ENCODE measurements at regions not wholly inside any gene's neighbourhood (a gene's known extent, or its start where the extent isn't known, plus 50 kb on each side); places are given as distances from the start of the nearest gene placed in this dataset.

DNA sequence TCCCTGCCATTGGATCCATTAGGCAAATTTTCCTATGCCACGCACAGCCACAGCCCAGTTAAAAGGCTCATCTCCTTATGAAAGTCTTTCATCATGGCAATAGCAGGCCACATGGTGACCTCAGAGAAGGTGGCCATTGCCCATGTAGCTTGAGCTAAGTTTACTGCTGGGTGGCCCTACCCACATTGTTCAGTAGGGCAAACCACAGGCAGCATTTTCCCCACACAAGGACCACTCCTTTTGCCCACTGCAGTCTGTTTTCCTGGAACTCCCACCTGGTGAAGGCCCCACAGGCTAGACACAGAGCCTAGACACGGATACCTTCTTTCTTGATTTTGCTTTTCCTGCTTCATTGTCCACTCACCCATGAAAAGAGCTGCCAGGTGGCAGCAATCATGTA, 101.5 kb upstream of the NPVF start:
- Histone ChIP-seq H2AFZ (ENCODE audit: low read depth, low read length, poor library complexity, severe bottlenecking) (no peak overlapping the region), H3K9me3 (ENCODE audit: control insufficient read depth in 1 of 2, insufficient read depth in 1 of 2, low read depth in 1 of 2, low read length in 2 of 2) (no peaks in the 10 kb centered on the region), H3K27me3 (ENCODE audit: insufficient read depth, low read length) (peaks cover 6% of the 10 kb centered on the region; the same call in 1 of the 2 replicates), H3K36me3 (ENCODE audit: control insufficient read depth in 1 of 2, insufficient read depth in 2 of 2, low read length in 2 of 2) (no peaks in the 10 kb centered on the region), H3K4me1 (ENCODE audit: control insufficient read depth in 1 of 2, insufficient read depth in 2 of 2, low read length in 2 of 2) (no peaks in the 10 kb centered on the region), H3K9me2 (ENCODE audit: insufficient read depth) (no peaks in the 10 kb centered on the region), H3K27ac (ENCODE audit: low read depth, low read length) (no peak overlapping the region), H3K9ac (ENCODE audit: low read length) (no peak overlapping the region), H4K20me1 (ENCODE audit: insufficient read depth) (no peaks in the 10 kb centered on the region), H3K79me2 (ENCODE audit: insufficient read depth, low read length) (no peaks in the 10 kb centered on the region), H3K4me2 (ENCODE audit: low read length) (no peak overlapping the region), H3K4me3 (replicated peaks in 1 of 2; ENCODE audit: low read depth in 1 of 2, low read length in 2 of 2) (no peak overlapping the region)
- no TSS peak for BruUV-seq (replicated peaks)
- ChIA-PET RAD21 (ENCODE audit: low non-redundant PET in 1 of 2, low total read pairs in 2 of 2, uncharacterized antibody in 2 of 2, unreplicated experiment in 2 of 2) (no interaction called here), POLR2A (no interaction called here), CTCF (no interaction called here)
- intact Hi-C loops (cut with micrococcal nuclease) = no loop called here
- no peak for ATAC-seq
- TF ChIP-seq FOSL1 (IDR thresholded peaks at IDR 0.05; ENCODE audit: low read depth) (no peak), TCF7L2 (IDR thresholded peaks at IDR 0.05; ENCODE audit: borderline replicate concordance, extremely low read depth, insufficient read depth, insufficient read length) (no peak), SP1 (IDR thresholded peaks at IDR 0.05; ENCODE audit: low read depth) (no peak), SRF (IDR thresholded peaks at IDR 0.05; ENCODE audit: low read depth) (no peak), YY1 (IDR thresholded peaks at IDR 0.05; ENCODE audit: extremely low read depth, insufficient replicate concordance, low read depth, low read length) (no peak), EZH2phosphoT487 (IDR thresholded peaks at IDR 0.05; ENCODE audit: borderline replicate concordance) (no peak), RAD21 (IDR thresholded peaks at IDR 0.05; ENCODE audit: low read depth) (no peak), ZNF274 (IDR thresholded peaks at IDR 0.05; ENCODE audit: low read depth, low read length) (no peak), ELF1 (IDR thresholded peaks at IDR 0.05; ENCODE audit: borderline replicate concordance, low read depth) (no peak), POLR2A (IDR thresholded peaks at IDR 0.05; ENCODE audit: borderline replicate concordance, extremely low read depth, insufficient read depth, insufficient read length) (no peak), CEBPB (IDR thresholded peaks at IDR 0.05; ENCODE audit: low read depth) (no peak), JUND (IDR thresholded peaks at IDR 0.05) (no peak), CBX3 (IDR thresholded peaks at IDR 0.05; ENCODE audit: low read depth) (no peak), EZH2 (IDR thresholded peaks at IDR 0.05) (no peak), ZFX (IDR thresholded peaks at IDR 0.05) (no peak), POLR2AphosphoS5 (IDR thresholded peaks at IDR 0.05; ENCODE audit: low read depth, low read length) (no peak)
- TF ChIP-seq, protein P1, sequence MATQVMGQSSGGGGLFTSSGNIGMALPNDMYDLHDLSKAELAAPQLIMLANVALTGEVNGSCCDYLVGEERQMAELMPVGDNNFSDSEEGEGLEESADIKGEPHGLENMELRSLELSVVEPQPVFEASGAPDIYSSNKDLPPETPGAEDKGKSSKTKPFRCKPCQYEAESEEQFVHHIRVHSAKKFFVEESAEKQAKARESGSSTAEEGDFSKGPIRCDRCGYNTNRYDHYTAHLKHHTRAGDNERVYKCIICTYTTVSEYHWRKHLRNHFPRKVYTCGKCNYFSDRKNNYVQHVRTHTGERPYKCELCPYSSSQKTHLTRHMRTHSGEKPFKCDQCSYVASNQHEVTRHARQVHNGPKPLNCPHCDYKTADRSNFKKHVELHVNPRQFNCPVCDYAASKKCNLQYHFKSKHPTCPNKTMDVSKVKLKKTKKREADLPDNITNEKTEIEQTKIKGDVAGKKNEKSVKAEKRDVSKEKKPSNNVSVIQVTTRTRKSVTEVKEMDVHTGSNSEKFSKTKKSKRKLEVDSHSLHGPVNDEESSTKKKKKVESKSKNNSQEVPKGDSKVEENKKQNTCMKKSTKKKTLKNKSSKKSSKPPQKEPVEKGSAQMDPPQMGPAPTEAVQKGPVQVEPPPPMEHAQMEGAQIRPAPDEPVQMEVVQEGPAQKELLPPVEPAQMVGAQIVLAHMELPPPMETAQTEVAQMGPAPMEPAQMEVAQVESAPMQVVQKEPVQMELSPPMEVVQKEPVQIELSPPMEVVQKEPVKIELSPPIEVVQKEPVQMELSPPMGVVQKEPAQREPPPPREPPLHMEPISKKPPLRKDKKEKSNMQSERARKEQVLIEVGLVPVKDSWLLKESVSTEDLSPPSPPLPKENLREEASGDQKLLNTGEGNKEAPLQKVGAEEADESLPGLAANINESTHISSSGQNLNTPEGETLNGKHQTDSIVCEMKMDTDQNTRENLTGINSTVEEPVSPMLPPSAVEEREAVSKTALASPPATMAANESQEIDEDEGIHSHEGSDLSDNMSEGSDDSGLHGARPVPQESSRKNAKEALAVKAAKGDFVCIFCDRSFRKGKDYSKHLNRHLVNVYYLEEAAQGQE (IDR thresholded peaks at IDR 0.05; ENCODE audit: low read depth) = no peak
- TF ChIP-seq, protein P2, sequence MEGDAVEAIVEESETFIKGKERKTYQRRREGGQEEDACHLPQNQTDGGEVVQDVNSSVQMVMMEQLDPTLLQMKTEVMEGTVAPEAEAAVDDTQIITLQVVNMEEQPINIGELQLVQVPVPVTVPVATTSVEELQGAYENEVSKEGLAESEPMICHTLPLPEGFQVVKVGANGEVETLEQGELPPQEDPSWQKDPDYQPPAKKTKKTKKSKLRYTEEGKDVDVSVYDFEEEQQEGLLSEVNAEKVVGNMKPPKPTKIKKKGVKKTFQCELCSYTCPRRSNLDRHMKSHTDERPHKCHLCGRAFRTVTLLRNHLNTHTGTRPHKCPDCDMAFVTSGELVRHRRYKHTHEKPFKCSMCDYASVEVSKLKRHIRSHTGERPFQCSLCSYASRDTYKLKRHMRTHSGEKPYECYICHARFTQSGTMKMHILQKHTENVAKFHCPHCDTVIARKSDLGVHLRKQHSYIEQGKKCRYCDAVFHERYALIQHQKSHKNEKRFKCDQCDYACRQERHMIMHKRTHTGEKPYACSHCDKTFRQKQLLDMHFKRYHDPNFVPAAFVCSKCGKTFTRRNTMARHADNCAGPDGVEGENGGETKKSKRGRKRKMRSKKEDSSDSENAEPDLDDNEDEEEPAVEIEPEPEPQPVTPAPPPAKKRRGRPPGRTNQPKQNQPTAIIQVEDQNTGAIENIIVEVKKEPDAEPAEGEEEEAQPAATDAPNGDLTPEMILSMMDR (IDR thresholded peaks at IDR 0.05 in 2 of 3, conservative IDR thresholded peaks at IDR 0.05 in 1 of 3; ENCODE audit: borderline replicate concordance in 1 of 3, insufficient read depth in 1 of 3, low read depth in 2 of 3, low read length in 2 of 3) = no peak
- TF ChIP-seq, protein P3, sequence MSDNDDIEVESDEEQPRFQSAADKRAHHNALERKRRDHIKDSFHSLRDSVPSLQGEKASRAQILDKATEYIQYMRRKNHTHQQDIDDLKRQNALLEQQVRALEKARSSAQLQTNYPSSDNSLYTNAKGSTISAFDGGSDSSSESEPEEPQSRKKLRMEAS (IDR thresholded peaks at IDR 0.05) = no peak
- TF ChIP-seq, protein P4, sequence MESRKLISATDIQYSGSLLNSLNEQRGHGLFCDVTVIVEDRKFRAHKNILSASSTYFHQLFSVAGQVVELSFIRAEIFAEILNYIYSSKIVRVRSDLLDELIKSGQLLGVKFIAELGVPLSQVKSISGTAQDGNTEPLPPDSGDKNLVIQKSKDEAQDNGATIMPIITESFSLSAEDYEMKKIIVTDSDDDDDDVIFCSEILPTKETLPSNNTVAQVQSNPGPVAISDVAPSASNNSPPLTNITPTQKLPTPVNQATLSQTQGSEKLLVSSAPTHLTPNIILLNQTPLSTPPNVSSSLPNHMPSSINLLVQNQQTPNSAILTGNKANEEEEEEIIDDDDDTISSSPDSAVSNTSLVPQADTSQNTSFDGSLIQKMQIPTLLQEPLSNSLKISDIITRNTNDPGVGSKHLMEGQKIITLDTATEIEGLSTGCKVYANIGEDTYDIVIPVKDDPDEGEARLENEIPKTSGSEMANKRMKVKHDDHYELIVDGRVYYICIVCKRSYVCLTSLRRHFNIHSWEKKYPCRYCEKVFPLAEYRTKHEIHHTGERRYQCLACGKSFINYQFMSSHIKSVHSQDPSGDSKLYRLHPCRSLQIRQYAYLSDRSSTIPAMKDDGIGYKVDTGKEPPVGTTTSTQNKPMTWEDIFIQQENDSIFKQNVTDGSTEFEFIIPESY (IDR thresholded peaks at IDR 0.05; ENCODE audit: extremely low read depth, insufficient replicate concordance, low read length) = no peak
- no peak for DNase-seq (ENCODE audit: low read depth, low spot score)

Data from HCT116 (cell line).